ENCODE measurements at regions not wholly inside any gene's neighbourhood (a gene's known extent, or its start where the extent isn't known, plus 50 kb on each side); places are given as distances from the start of the nearest gene placed in this dataset.
A peak's percentile ranks its signal among the peaks of the same experiment; 100 is the strongest.
"Not testable (repeated sequence)": the region's sequence is repeated elsewhere in the genome, so short reads cannot be mapped to it uniquely, and the experiment has no call there.

GRCh38 chr1:64363111-64363510 is 106.8 kb upstream of the CACHD1 start:
- DNase-seq: peak; percentile 43

- no peak for DNase-seq
Observed at GRCh38 chr1:64363616-64364015, 106.3 kb upstream of the CACHD1 start.

- DNase-seq: no peak
Observed at GRCh38 chr1:64366821-64367220, 103.1 kb upstream of the CACHD1 start.

- DNase-seq: no peak
Observed at GRCh38 chr1:64368344-64368743, 101.6 kb upstream of the CACHD1 start.

GRCh38 chr1:64378826-64379225 is 91.1 kb upstream of the CACHD1 start:
- DNase-seq: no peak

GRCh38 chr1:64387389-64388285 is 82.3 kb upstream of the CACHD1 start:
- DNase-seq: no peak

- DNase-seq: no peak
Observed at GRCh38 chr1:64388336-64388735, 81.6 kb upstream of the CACHD1 start.

- no peak for DNase-seq
Observed at GRCh38 chr1:64392109-64392508, 77.8 kb upstream of the CACHD1 start.

- DNase-seq: no peak
Observed at GRCh38 chr1:64393790-64394189, 76.1 kb upstream of the CACHD1 start.

- no peak for DNase-seq
Observed at GRCh38 chr1:64396817-64397216, 73.1 kb upstream of the CACHD1 start.

- no peak for DNase-seq
Observed at GRCh38 chr1:64397541-64397940, 72.4 kb upstream of the CACHD1 start.

GRCh38 chr1:64398936-64399335 is 71.0 kb upstream of the CACHD1 start:
- no peak for DNase-seq

- no peak for DNase-seq
Observed at GRCh38 chr1:64401285-64401684, 68.6 kb upstream of the CACHD1 start.

GRCh38 chr1:64403331-64403730 is 66.6 kb upstream of the CACHD1 start:
- no peak for DNase-seq

- no peak for DNase-seq
Observed at GRCh38 chr1:64404202-64404601, 65.7 kb upstream of the CACHD1 start.

- DNase-seq: no peak
Observed at GRCh38 chr1:64405833-64406232, 64.1 kb upstream of the CACHD1 start.

- no peak for DNase-seq
Observed at GRCh38 chr1:64410217-64410616, 59.7 kb upstream of the CACHD1 start.

- not testable (repeated sequence) for DNase-seq
Observed at GRCh38 chr1:64414855-64415546, 54.9 kb upstream of the CACHD1 start.

- no peak for DNase-seq
Observed at GRCh38 chr1:64417803-64418202, 52.1 kb upstream of the CACHD1 start.

Measured in NCI-H1694 (cell line).